ENCODE measurements at regions not wholly inside any gene's neighbourhood (a gene's known extent, or its start where the extent isn't known, plus 50 kb on each side); places are given as distances from the start of the nearest gene placed in this dataset.

DNA sequence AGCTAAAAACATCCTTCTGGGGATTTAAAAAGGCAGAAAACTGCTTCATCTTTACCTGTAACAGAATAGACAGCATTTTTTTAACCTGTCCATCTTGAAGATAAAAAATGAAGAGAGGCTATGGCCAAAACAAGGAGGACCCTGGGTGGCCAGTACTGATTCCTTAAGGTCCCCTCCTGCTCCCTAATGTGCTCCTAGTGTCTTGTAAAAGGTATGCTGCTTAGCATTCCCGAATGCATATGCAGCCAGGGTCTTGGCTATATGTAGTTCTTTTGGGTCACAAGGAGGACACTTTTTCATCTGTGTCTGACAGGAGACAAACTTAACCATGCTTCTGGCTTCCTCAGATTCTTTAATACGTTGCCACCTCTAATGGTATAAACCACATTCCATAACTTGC is 93.9 kb upstream of the SLC13A1 start:
- in situ Hi-C loops (cut with HindIII; ENCODE audit: low pct_ligation_motif_present, low sequenced_read_pairs), result no loop called here
- TF ChIP-seq, protein P1, sequence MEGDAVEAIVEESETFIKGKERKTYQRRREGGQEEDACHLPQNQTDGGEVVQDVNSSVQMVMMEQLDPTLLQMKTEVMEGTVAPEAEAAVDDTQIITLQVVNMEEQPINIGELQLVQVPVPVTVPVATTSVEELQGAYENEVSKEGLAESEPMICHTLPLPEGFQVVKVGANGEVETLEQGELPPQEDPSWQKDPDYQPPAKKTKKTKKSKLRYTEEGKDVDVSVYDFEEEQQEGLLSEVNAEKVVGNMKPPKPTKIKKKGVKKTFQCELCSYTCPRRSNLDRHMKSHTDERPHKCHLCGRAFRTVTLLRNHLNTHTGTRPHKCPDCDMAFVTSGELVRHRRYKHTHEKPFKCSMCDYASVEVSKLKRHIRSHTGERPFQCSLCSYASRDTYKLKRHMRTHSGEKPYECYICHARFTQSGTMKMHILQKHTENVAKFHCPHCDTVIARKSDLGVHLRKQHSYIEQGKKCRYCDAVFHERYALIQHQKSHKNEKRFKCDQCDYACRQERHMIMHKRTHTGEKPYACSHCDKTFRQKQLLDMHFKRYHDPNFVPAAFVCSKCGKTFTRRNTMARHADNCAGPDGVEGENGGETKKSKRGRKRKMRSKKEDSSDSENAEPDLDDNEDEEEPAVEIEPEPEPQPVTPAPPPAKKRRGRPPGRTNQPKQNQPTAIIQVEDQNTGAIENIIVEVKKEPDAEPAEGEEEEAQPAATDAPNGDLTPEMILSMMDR (IDR thresholded peaks at IDR 0.05; ENCODE audit: low read depth, low read length, missing control alignments), result no peak

DNA sequence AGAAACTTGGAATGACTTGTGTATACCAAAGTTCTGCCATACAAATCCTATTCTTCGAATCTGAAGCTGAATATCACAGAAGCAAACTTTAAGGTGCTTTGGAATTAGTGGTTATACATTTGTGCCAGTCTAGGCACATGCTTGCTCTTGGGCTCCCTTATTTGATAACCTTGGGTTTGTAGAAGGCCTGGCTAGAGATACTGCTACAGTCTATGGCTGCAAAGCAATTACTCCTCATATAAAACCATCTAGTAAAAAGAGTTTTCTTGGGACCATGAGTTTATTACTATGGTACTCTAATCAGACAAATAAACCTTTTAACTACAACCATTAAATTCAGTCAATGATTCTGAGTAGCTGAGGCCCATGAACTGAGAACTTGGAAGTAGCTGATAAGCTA is 92.5 kb upstream of the SLC13A1 start:
- Histone ChIP-seq H3K4me3 (ENCODE audit: low read depth, low read length) (no peak overlapping the region), H3K27ac (no peak overlapping the region), H3K36me3 (replicated peaks) (no peaks in the 10 kb centered on the region), H3K27me3 (replicated peaks) (no peaks in the 10 kb centered on the region)
- no peak for DNase-seq
- TF ChIP-seq, protein P1 (IDR thresholded peaks at IDR 0.05; ENCODE audit: low read depth, low read length, missing control alignments), result no peak
- in situ Hi-C loops (cut with HindIII; ENCODE audit: low pct_ligation_motif_present, low sequenced_read_pairs), result no loop called here

More for the DNA sequence above, 93.9 kb upstream of the SLC13A1 start:
- H3K36me3 ChIP-seq (replicated peaks), result no peaks in the 10 kb centered on the region
- H3K4me3 ChIP-seq (ENCODE audit: low read depth, low read length), result no peak overlapping the region
- DNase-seq, result no peak
- no peaks in the 10 kb centered on the region for H3K27me3 ChIP-seq (replicated peaks)
- H3K27ac ChIP-seq, result no peak overlapping the region

DNA sequence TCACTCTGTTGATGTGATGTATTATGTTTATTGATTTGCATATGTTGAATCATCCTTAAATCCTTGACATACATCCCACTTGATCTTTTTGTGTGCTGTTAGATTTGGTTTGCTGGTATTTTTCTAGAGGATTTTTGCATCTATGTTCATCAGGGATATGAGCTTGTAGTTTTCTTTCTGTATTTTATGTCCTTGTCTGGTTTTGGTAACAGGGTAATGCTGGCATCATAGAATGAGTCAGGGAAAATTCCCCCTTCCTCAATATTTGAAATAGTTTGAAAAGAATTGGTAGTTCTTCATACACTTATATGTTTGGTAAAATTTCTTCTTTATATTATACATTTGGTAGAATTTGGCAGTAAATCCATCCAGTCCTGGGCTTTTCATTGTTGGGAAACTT is 89.4 kb upstream of the SLC13A1 start:
- no peak for DNase-seq
- no peak overlapping the region for H3K27ac ChIP-seq
- no peaks in the 10 kb centered on the region for H3K36me3 ChIP-seq (replicated peaks)
- in situ Hi-C loops (cut with HindIII; ENCODE audit: low pct_ligation_motif_present, low sequenced_read_pairs), result no loop called here
- TF ChIP-seq, protein P1 (IDR thresholded peaks at IDR 0.05; ENCODE audit: low read depth, low read length, missing control alignments), result no peak
- no peak overlapping the region for H3K4me3 ChIP-seq (ENCODE audit: low read depth, low read length)
- H3K27me3 ChIP-seq (replicated peaks), result no peaks in the 10 kb centered on the region

DNA sequence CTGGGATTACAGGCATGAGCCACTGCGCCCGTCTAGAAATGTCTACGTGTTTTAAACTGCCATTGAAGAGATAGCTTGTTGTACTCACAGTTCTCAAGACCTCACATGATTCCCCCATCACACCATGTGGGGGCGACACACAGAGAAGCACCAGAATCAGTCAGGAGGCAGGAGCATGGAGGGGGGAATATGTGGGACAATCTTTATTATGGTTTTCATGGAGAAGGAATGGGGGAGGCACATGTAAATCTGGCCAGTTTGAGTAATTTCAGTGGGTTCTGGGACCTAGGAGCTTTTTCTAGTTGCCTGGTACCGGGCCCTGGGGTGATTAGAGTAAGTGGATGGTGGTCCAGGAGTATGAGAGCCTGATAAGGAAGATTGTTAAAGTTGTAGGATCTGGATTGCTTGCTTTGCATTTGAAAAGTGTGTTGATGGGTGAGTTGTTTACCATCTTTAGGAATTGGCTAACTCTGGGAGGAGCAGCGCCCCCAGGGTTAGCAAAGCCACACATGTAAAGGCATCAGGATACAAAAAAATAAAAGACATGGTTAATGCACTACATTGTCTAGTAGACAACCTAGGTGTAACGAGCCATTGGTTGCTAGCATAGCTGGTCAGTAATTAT is 85.4 kb upstream of the SLC13A1 start:
- no peak overlapping the region for H3K27ac ChIP-seq
- H3K36me3 ChIP-seq (replicated peaks), result no peaks in the 10 kb centered on the region
- TF ChIP-seq, protein P1 (IDR thresholded peaks at IDR 0.05; ENCODE audit: low read depth, low read length, missing control alignments), result no peak
- DNase-seq, result no peak
- H3K27me3 ChIP-seq (replicated peaks), result no peaks in the 10 kb centered on the region
- in situ Hi-C loops (cut with HindIII; ENCODE audit: low pct_ligation_motif_present, low sequenced_read_pairs), result no loop called here
- H3K4me3 ChIP-seq (ENCODE audit: low read depth, low read length), result no peak overlapping the region

DNA sequence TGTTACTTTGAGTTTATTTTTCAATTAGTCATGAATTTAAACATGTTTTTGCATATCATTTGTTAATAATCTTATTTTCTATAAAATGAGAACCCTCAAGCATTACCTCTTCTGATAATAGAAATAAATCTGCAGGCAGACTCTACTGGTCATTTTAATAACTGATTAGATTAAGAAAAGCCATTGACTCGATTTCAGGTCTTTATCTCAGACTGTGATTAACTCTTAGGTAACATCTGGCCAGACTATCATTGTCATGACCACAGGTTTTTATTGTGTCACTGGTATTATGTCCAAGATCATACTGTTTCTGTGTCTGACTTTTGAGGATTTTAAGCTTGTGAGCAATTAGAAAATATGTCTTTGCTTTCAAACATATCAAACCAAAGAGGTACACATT is 83.6 kb upstream of the SLC13A1 start:
- TF ChIP-seq, protein P1 (IDR thresholded peaks at IDR 0.05; ENCODE audit: low read depth, low read length, missing control alignments), result no peak
- no peak for DNase-seq
- in situ Hi-C loops (cut with HindIII; ENCODE audit: low pct_ligation_motif_present, low sequenced_read_pairs), result no loop called here
- H3K4me3 ChIP-seq (ENCODE audit: low read depth, low read length), result no peak overlapping the region
- H3K27me3 ChIP-seq (replicated peaks), result no peaks in the 10 kb centered on the region
- no peak overlapping the region for H3K27ac ChIP-seq
- no peaks in the 10 kb centered on the region for H3K36me3 ChIP-seq (replicated peaks)

DNA sequence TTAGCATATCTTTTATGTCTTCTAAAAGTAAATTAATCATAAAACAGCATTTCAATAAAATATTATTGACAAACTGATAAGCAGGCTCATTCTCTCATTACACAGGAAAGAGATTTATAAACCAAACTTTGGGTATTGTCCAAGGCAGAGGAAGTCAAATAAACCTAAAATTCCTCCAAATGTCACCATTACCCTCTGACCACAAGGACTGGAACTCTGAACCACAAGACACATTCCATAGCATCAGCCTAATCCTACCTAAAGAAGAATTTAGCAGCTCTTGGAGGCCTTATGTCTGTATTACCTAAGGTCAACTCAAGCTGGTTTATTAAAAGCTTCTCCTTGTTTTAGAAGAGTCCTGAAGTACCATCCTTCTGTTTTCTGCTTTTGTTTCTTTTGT is 82.4 kb upstream of the SLC13A1 start:
- in situ Hi-C loops (cut with HindIII; ENCODE audit: low pct_ligation_motif_present, low sequenced_read_pairs), result no loop called here
- H3K27ac ChIP-seq, result no peak overlapping the region
- no peak for DNase-seq
- H3K27me3 ChIP-seq (replicated peaks), result no peaks in the 10 kb centered on the region
- H3K36me3 ChIP-seq (replicated peaks), result no peaks in the 10 kb centered on the region
- no peak overlapping the region for H3K4me3 ChIP-seq (ENCODE audit: low read depth, low read length)
- TF ChIP-seq, protein P1 (IDR thresholded peaks at IDR 0.05; ENCODE audit: low read depth, low read length, missing control alignments), result no peak
